ENCODE measurements at regions not wholly inside any gene's neighbourhood (a gene's known extent, or its start where the extent isn't known, plus 50 kb on each side); places are given as distances from the start of the nearest gene placed in this dataset.

DNA sequence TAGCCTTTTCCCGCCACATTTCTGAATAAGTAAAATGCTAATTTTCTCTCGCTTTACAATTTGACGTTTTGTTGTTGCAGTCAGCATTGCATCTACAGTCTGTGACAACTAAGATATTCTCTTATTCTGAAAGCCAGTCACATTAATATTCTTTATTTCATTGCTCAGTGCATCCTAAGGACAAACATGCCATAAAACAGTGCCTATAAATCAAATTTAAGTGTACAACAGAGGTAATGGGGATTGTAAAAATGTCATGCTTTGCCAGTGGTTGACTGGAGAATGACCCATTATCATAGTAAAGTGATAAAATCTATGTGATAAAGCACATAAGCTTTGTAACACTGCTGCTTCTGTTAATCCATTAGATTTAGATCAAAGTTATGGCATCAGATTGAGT lies 1850.0 kb upstream of the ACO1 start:
- TF ChIP-seq, protein P1, sequence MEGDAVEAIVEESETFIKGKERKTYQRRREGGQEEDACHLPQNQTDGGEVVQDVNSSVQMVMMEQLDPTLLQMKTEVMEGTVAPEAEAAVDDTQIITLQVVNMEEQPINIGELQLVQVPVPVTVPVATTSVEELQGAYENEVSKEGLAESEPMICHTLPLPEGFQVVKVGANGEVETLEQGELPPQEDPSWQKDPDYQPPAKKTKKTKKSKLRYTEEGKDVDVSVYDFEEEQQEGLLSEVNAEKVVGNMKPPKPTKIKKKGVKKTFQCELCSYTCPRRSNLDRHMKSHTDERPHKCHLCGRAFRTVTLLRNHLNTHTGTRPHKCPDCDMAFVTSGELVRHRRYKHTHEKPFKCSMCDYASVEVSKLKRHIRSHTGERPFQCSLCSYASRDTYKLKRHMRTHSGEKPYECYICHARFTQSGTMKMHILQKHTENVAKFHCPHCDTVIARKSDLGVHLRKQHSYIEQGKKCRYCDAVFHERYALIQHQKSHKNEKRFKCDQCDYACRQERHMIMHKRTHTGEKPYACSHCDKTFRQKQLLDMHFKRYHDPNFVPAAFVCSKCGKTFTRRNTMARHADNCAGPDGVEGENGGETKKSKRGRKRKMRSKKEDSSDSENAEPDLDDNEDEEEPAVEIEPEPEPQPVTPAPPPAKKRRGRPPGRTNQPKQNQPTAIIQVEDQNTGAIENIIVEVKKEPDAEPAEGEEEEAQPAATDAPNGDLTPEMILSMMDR (IDR thresholded peaks at IDR 0.05; ENCODE audit: low read depth, low read length): no peak
- no peak for TF ChIP-seq EZH2phosphoT487 (IDR thresholded peaks at IDR 0.05; ENCODE audit: low read depth)
